Right lobe of liver (tissue), 6 donors: ENCODE measurements at regions not wholly inside any gene's neighbourhood (a gene's known extent, or its start where the extent isn't known, plus 50 kb on each side); places are given as distances from the start of the nearest gene placed in this dataset.

ENCODE experiments used
- ATAC-seq, 4 donors: fragments of 200-7000 bp; cut with Tn5 transposase; one replicate each; pipeline ENCODE4 v1.9.1; 2020; ENCODE audit warnings: mild to moderate bottlenecking in 4 of 4, moderate library complexity in 4 of 4
- DNase-seq, 3 donors: peaks; one replicate each; pipeline ENCODE4 v3.0.0-alpha.2; 2020
- H3K27ac ChIP-seq, 3 donors: fragments of 200-600 bp; one replicate each; pipeline ENCODE4 v1.8.0; 2022
- H3K27me3 ChIP-seq, 2 donors: fragments of 200-600 bp; one replicate each; pipeline ENCODE4 v1.8.0; 2022
- H3K36me3 ChIP-seq, 4 donors: fragments of 200-600 bp; sonication (generic) in 1 of 4; one replicate each; pipeline versions ENCODE4 v1.5.1 to v1.8.0; 2017 to 2022; ENCODE audit warnings: control low read depth in 1 of 4
- H3K4me1 ChIP-seq, 4 donors: fragments of 200-600 bp; sonication (generic) in 1 of 4; one replicate each; pipeline versions ENCODE4 v1.5.1 to v1.8.0; 2017 to 2022; ENCODE audit warnings: control low read depth in 1 of 4
- H3K4me3 ChIP-seq, 3 donors: fragments of 200-600 bp; one replicate each; pipeline ENCODE4 v1.8.0; 2022
- H3K9me3 ChIP-seq, 4 donors: fragments of 200-600 bp; sonication (generic) in 1 of 4; one replicate each; pipeline versions ENCODE4 v1.5.1 to v1.8.0; 2017 to 2022; ENCODE audit warnings: control low read depth in 1 of 4
- POLR2A ChIP-seq: fragments of 450-650 bp; IDR thresholded peaks from one replicate; pipeline ENCODE4 v1.6.1; 2017; ENCODE audit warnings: antibody characterized with exemption, mild to moderate bottlenecking
- WGBS: methylation state at CpG from one replicate; pipeline ENCODE4 v1.1.6; 2018; ENCODE audit warnings: low coverage, low lambda C conversion rate; ENCODE audit not compliant: insufficient coverage; ENCODE audit errors: missing lambda C conversion rate; 5-methylcytosine and 5-hydroxymethylcytosine counted together
- intact Hi-C, 2 donors: fragments of 100-400 bp; cut with DNase I; formaldehyde crosslinking; loops; one replicate each; pipeline versions ENCODE4 v1.11.2 to v1.14.1; 2022
- TF ChIP-seq, protein P1 (sequence below), 4 donors: fragments of 200-600 bp in 3 of 4; fragments of 450-650 bp in 1 of 4; IDR thresholded peaks; one replicate each; pipeline versions ENCODE4 v1.5.1 to v1.8.0; 2016 to 2022; ENCODE audit warnings: antibody characterized with exemption in 4 of 4, mild to moderate bottlenecking in 2 of 4
- donor health status: DM: no; HTN: yes; CAD: no.
- donor health status: DM: no; HTN: no; CAD: no.
- donor health status: DM: no; HTN: no; CAD: no.
- donor health status: DM: no; HTN: yes; CAD: no.
- donor health status: DM: no; HTN: yes; CAD: no.

DNA sequence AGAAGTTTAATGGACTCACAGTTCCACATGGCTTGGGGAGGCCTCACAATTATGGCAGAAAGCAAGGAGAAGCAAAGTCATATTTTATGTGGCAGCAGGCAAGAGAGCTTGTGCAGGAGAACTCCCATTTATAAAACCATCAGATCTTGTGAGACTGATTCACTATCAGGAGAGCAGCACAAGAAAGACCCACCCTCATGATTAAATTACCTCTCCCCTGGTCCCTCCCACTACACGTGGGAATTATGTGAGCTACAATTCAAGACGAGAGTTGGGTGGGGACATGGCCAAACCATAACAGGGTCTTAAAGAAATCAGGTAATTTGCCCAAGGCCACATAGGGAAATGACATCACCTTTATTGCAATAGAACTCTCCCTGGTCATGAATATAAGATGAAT lies 1073.3 kb upstream of the ACVR2A start:
- no peak for TF ChIP-seq POLR2A
- WGBS = 37% methylated on average over 2 of the region's 2 CpGs
- H3K27me3 ChIP-seq = no peaks in the 10 kb centered on the region

DNA sequence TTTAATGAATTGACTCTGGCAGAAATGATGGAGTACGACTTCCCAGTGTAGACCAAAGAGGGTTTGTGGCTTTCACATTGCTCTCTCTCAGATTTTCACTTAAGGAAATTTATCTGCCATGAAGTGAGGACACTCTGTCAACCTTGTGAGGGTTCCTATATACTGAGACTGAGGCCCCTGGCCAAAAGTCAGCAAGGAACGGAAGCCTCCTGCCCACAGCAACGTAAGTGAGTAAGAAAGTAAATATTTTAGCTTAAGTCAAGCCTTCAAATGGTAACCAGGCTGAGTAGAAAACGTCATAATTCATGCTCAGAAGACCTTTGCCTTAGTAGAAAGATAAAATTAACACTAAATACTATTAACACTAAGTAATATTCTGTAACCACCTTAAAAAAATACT lies 1080.5 kb upstream of the ACVR2A start:
- ATAC-seq = no peak
- Histone ChIP-seq H3K27me3 (no peaks in the 10 kb centered on the region), H3K9me3 (no peaks in the 10 kb centered on the region), H3K36me3 (no peaks in the 10 kb centered on the region), H3K4me1 (no peaks in the 10 kb centered on the region), H3K4me3 (no peak overlapping the region), H3K27ac (no peak overlapping the region)
- intact Hi-C loops = no loop called here
- TF ChIP-seq POLR2A = no peak
- TF ChIP-seq, protein P1, sequence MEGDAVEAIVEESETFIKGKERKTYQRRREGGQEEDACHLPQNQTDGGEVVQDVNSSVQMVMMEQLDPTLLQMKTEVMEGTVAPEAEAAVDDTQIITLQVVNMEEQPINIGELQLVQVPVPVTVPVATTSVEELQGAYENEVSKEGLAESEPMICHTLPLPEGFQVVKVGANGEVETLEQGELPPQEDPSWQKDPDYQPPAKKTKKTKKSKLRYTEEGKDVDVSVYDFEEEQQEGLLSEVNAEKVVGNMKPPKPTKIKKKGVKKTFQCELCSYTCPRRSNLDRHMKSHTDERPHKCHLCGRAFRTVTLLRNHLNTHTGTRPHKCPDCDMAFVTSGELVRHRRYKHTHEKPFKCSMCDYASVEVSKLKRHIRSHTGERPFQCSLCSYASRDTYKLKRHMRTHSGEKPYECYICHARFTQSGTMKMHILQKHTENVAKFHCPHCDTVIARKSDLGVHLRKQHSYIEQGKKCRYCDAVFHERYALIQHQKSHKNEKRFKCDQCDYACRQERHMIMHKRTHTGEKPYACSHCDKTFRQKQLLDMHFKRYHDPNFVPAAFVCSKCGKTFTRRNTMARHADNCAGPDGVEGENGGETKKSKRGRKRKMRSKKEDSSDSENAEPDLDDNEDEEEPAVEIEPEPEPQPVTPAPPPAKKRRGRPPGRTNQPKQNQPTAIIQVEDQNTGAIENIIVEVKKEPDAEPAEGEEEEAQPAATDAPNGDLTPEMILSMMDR (IDR thresholded peaks at IDR 0.05) = no peak
- no peak for DNase-seq
- WGBS = 29% methylated on average over 4 of the region's 4 CpGs

More for the DNA sequence above, 1073.3 kb upstream of the ACVR2A start:
- Histone ChIP-seq H3K9me3 (no peaks in the 10 kb centered on the region), H3K4me1 (peaks cover 0 to 2% (median 0%) of the 10 kb centered on the region in 4 donors), H3K36me3 (no peaks in the 10 kb centered on the region), H3K4me3 (no peak overlapping the region), H3K27ac (no peak overlapping the region)
- intact Hi-C loops = no loop called here
- ATAC-seq (no peak), DNase-seq (no peak)

GRCh38 chr2:146762786-146763185 lies 1082.0 kb upstream of the ACVR2A start:
- Histone ChIP-seq H3K27me3 (no peaks in the 10 kb centered on the region), H3K4me1 (no peaks in the 10 kb centered on the region), H3K9me3 (no peaks in the 10 kb centered on the region), H3K36me3 (no peaks in the 10 kb centered on the region), H3K4me3 (no peak overlapping the region), H3K27ac (no peak overlapping the region)
- DNase-seq (no peak), ATAC-seq (no peak)
- intact Hi-C loops = no loop called here
- 58% methylated on average over 2 of the region's 2 CpGs for WGBS
- TF ChIP-seq, protein P1 (IDR thresholded peaks at IDR 0.05) = no peak
- TF ChIP-seq POLR2A = no peak

GRCh38 chr2:146754606-146755005 lies 1090.2 kb upstream of the ACVR2A start:
- H3K9me3 ChIP-seq = no peaks in the 10 kb centered on the region
- TF ChIP-seq, protein P1 (IDR thresholded peaks at IDR 0.05) = no peak
- WGBS = 70% methylated on average over 4 of the region's 4 CpGs
- no peaks in the 10 kb centered on the region for H3K36me3 ChIP-seq
- H3K27me3 ChIP-seq = no peaks in the 10 kb centered on the region
- no peak for ATAC-seq
- H3K4me3 ChIP-seq = no peak overlapping the region
- H3K27ac ChIP-seq = no peak overlapping the region
- no peak for DNase-seq
- intact Hi-C loops = no loop called here
- no peaks in the 10 kb centered on the region for H3K4me1 ChIP-seq

DNA sequence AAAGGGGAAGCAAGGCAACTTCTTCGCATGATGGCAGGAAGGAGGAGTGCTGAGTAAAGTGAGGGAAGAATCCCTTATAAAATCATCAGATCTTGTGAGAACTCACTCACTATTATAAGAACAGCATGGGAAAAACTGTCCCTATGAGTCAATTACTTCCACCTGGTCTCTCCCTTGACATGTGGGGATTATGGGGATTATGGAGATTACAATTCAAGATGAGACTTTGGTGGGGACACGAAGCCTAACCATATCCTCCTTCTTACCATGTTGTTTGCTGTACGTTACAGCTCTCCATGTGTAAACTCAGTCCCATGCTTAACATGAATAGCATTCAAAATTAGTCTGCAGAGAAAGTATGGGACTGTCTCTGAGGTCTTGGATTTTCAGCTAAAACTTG lies 1096.8 kb upstream of the ACVR2A start:
- H3K27ac ChIP-seq = no peak overlapping the region
- H3K4me3 ChIP-seq = no peak overlapping the region
- intact Hi-C loops = no loop called here
- no peaks in the 10 kb centered on the region for H3K4me1 ChIP-seq
- 54% methylated on average over 3 of the region's 3 CpGs for WGBS
- H3K36me3 ChIP-seq = no peaks in the 10 kb centered on the region
- ATAC-seq (no peak), DNase-seq (no peak)
- no peaks in the 10 kb centered on the region for H3K27me3 ChIP-seq
- H3K9me3 ChIP-seq = no peaks in the 10 kb centered on the region
- TF ChIP-seq, protein P1 (IDR thresholded peaks at IDR 0.05) = no peak
- no peak for TF ChIP-seq POLR2A
